Stimulated activated CD8-positive, alpha-beta memory T cell treated with anti-CD3 and anti-CD28 coated beads, Interleukin-7, amount 100 ng/mL, for 1 hour (primary cell): ENCODE measurements at regions not wholly inside any gene's neighbourhood (a gene's known extent, or its start where the extent isn't known, plus 50 kb on each side); places are given as distances from the start of the nearest gene placed in this dataset.

Source experiments
- DNase-seq, 2 donors: peaks; one replicate each; pipeline ENCODE4 v3.0.0-alpha.2; 2020; ENCODE audit warnings: low read depth in 2 of 2

DNA sequence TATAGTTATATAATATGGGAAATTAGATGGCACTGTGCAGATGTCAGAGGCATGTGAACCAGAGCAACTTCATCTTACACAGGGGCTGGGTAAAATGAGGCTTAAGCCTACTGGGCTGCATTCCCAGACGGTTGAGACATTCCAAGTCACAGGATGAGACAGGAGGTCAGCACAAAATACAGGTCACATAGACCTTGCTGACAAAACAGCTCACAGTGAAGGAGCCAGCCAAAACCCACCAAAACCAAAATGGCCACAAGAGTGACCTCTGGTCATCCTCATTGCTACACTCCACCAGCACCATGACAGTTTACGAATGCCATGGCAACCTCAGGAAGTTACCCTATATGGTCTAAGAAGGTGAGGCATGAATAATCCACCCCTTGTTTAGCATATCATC, 479.4 kb downstream of the TLR4 start:
- no peak for DNase-seq

DNA sequence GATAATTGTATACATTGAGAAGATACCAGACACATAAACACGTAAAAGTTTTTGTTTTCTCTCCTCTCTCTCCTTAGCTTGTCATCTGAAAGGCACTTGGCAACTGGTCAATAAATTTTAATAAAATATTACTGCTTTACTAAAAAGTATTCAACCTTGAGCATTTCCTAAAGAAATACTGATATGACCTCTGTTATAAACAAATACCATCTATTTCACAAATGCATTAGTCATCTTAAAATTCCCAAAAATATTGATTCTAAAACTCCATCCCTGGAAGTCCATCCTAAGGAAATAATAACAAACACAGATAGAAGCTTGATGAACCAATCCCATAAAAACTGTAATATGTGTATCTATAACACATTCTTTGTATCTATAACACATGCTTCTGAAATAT, 483.2 kb downstream of the TLR4 start:
- no peak for DNase-seq

DNA sequence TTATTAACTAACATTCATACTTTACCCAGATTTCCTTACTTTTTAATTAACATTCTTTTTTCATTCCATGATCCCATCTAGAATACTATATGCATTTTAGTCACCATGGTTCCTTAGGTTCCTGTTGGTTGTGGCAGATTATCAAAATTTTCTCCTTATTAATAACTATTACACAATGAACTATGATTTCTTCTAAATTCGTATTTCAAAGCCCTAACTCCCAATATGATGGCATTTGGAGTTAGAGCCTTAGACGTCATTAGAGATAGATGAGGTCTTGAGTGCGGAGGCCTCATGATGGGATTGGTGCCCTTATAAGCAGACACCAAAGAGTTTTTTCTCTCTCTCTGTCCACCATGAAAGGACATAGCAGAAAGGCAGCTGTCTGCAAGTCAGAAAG, 485.4 kb downstream of the TLR4 start:
- DNase-seq, result no peak

DNA sequence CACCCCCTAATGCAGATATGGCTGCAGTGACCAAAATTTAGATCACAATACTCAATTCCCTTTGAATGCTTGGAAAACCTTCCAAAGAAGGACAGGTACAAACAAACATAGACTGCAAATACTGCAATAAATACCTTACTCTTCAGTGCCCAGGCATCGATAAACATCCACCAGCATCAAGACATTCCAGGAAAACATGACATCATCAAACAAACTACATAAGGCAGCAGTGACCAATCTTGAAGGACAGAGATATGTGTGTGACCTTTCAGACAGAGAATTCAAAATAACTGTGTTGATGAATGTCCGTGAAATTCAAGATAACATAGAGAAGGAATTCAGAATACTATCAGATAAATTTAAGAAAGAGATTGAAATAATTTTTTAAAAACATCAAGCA, 488.6 kb downstream of the TLR4 start:
- DNase-seq, result no peak

DNA sequence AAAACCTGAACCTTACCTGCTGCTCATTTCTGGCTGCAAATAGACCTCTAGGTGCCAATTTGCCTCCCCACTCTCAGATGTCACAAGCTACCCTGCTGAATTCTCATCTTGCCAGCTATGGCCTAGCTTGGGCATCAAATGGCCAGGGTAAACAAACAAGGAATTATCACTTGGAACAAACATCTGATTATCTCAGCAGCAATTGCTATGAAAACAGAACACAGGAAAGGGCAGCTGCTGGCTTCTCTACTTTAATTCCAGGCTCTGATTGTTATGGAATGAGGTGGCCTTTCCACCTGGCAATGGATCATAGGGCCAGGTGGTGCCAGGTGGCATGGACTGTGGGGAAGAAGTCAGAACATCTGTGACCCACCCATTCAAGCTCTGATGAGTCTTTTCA, 505.1 kb downstream of the TLR4 start:
- no peak for DNase-seq

DNA sequence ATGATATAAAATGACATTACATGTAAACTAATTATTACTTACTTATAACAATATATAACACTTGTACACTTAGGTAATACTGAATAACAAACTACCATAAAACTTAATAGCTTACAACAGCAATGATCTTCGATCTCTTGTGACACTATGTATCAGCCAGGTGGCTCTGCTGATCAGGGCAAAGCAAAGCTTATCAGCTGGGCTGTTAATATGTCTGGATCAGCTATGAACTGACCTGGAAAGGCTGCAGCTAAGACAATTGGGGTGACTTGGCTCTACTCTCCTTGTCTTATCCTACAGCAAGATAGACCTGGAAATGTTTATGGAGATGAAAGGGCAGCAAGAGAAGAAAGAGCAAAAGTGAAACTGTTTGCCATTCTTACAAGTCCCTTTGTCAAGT, 511.3 kb downstream of the TLR4 start:
- no peak for DNase-seq

DNA sequence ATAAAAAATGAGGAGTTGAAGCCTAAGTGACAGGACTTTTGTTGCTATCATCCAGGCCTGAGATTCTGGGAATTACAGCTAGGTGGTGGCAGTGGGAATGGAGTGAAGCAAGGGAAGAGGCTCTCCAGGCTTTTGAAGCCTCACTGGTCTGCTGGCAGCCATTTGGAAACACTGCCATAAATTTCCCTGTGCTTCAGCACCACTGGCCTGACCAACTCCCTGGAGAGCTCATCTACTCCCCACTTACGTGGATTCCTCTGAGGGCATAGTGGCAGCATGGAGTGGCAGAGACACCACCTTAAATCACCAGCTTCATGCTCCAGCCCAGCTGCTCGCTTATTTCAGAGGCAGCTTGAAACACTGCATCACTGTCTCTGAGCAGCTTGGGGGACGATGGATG, 518.2 kb downstream of the TLR4 start:
- DNase-seq, result no peak

DNA sequence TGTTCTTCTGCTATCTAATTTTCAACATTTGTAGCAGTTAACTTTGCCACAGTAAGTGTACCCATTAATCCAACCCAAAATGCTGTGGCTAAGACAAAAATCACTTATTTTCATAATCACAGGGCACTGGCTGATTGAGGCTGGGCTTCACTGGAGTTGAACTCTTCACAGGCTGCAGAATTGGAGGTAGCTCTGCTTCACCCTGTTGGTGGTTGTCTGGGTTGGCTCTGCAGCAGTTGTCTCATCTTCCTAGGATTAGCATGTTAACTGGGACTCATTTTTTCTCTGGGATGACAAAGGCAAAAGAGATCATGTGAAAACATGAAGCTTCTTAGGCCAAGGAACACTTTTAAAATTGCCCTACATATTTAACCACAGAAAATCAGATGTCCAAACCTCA, 518.9 kb downstream of the TLR4 start:
- DNase-seq, result no peak

DNA sequence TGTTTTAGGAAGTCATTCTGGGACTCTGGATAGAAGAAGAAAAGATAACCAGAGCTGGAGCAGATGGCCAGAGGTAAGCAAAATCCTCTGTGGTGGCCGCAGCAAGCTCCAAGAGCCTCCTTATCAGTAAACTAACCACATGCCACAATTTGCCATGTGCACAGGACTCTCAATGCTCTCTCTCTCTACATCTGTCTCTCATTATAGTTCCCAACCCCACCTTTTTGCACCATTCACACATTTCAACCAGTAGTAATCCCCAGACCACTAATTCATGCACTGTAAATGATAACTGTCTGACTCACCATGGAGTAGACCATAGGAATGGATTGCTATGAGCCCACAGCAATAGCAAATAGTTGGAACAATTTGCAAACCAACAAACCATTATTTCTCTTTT, 526.1 kb downstream of the TLR4 start:
- DNase-seq, result no peak

DNA sequence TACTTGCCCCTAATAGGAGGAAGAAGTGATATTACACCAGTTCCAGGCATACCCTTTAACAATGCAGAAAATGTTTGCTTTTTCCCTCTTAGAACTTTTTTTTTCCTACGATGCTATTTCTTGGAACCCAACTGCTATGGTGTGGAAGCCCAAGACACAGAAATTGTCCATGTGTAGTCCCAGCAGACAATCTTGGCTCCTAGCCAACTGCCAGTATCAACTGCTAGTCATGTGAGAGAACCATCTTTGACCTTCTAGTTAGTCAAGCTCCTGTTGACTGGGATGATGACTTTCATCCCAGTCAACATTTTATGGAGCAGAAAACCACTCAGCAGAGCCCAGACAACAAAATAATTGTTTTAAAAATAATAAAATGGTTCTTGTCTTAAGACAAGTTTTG, 532.4 kb downstream of the TLR4 start:
- no peak for DNase-seq

DNA sequence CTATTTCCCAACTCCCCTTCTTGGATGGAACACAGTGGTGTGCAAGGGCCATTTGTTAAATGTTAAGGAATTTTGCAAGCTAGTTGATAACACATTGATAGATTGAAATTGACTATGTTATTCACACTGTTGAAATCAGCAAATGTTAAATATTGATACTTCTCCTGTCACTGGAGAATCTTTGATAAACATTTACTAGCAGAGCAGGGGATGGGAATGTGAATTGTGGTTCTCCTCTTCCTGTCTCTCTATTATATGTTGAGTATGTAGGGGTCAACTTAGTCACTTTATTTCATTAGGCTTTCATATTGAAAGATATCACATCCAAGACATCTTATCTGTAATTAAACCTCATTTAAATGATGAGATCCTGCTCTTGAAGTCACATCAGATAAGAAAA, 533.9 kb downstream of the TLR4 start:
- no peak for DNase-seq

DNA sequence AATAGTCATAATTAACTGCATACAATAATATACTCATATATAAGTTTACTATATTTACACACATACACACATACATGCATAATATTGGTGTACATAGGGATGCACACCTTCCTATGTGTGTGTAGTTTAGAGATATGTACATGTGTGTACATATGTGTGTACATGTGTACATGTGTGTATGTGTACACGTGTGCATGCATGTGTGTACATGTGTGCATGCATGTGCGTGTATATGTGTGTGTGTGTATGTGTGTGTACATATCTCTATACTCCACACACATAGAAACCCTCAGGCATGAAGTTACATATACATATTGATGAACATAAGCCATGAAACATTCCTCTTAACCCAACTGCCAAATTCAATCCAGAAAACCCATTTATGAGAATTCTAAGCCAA, 547.8 kb downstream of the TLR4 start:
- DNase-seq, result no peak

DNA sequence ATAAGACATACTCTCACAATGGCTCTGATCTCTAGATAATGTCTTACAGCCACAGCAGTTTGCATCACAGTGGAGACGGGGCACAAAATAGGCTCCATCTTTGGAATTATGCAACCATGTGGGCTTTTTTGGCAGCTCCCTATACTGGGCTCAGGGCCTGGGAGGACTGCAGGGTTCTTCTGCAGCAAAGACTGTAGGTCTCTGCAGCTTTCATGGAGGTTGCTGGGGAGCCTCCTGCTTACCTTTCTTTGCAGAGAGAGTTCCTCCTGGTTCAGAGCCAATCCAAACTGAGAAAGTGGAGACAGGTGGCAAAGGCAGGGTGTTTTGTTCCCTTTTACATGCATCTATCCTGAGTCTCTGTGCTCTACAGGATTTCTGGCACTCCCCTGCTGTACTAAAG, 558.0 kb downstream of the TLR4 start:
- no peak for DNase-seq

DNA sequence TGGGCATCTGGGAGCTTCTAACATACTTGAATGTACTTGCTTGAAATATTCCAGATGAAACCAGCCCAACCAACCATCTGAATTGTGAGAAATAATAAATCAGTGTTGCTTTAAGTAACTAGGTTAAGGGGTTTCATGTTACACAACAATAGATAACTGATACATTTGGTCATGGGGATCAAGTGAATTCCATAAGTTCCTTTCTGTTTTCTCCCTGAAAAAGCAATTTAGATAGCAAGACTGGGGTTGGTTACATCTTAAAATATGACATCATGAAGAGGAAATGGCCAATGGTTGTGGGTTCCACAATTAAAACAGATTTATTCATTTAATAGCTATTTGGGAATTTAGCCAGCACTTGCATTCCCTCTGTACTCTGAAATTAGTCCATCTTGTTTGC, 559.7 kb downstream of the TLR4 start:
- no peak for DNase-seq

DNA sequence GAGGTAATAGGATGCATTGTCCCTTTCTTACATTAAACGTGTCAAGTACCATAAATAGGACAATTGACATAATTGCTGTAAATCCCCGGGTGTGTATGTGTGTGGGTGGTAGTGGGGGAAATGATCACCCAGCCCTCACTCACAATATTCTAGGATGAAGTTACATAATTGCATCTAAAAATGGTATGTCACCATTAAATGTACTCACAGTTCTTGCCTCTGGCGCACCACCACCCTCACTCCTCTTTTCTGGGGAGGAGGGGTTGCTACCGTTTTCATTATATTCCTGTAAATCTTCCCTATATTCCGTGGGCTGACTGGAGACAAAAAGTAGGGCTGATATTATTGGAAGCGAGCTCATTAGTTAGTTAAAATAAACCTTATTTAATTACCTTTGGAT, 563.8 kb downstream of the TLR4 start:
- DNase-seq, result no peak

DNA sequence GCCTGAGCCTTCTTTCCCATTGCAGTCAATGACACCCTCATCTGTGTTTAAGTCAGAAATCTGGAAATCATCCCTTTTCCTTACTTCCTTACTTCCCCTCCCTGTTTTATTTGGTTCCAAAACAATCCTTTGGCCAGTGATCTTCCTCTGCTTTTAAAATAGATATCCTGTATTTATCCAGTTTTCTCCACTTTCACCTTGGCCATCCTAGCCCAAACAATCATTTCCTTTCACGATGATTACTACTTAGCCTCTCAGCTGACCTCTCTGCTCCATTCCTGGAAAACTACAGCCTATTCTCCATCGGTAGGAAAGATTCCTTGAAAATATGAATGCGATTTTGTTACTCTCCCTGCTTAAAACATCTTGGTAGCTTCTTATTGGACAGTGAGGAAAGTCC, 565.4 kb downstream of the TLR4 start:
- DNase-seq, result no peak

DNA sequence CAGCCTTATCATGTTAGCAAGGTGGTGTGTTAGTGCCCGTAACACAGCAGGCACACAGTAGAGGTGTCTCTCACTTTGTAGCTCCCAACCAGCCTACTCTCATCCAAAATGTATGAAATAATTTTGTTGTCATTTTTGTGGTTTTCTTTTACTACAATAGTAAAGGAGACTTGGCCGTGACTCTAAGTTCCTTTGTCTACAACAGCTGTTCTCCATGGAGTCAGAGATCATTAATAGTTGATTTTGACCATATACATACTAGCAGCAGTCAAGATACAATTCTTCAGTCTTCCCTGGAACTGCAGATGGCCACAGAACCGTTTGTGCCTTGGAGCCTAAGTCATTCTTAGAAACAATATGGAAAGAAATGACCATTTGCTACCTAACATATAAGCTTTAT, 567.1 kb downstream of the TLR4 start:
- no peak for DNase-seq

DNA sequence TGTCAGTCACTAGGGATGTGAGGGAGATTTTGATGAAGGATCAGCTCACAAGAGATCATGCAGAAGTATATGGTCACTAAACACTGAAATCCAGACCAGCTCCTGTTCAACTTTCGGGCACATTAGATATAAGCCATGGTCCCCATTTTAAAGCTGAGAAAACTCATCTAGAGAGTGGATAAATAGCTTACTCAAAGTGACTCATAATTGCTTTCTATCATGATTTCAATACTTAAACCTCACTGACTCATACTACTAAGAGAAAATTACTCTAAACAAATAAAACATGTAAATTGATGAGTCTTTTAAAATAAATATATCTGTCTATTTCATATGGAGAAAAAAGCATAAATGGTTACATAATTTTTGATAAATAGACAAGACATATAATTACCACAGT, 567.7 kb downstream of the TLR4 start:
- DNase-seq, result no peak

DNA sequence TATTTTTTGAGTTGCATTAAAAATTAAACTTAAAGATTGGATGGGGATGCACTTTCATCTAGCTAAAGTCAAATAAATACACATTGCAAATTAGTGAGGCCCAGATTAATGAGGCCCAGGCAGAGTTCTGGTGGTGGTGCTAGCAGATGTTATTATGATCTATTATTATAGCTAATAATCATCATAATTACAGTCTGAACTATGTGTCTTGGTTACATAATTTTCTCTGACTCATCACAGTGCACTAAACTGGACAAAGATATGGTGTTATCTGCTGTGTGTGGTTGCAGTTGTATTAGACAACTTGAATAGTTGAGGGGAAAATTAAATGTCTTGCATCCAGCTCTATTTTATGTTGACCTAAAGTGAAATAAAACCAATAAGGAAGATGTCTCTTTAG, 568.8 kb downstream of the TLR4 start:
- no peak for DNase-seq

DNA sequence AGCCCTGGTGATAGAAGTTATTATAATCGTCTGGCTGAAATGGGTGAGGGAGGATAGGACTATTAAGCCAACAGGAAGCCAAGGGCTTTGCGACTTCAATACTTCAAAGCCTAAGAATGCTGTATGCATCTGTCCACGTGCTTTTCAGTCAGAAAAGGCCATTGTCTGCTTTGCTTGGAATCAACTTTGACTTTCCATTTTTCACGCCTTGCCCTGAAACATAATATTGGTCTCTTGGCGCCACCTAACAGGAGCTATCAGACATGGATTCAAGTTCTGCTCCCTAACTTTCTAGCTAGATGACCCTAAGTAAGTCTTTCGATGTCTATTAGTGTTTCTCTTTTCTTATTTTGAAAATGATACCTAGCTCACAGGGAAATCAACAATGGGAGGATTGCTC, 572.6 kb downstream of the TLR4 start:
- DNase-seq, result no peak

DNA sequence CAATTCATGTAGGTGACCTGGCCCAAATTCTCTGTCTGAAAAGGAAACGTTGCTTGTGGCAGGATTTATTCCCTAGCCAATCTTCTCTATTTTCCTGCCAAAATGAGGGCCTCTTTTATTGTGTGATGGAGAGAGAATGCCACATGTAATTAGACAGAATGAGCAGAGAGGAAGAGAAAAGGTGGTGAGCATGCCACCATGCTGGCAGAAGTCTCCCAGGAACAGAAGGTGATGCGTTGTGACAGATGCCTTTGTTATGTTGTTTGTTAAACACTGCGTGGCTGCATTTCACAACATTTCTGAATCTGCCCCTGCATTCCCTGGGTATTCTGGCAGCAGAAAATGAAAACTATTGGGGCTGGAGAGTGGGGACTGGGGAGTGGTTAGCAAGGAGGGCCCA, 577.6 kb downstream of the TLR4 start:
- no peak for DNase-seq

DNA sequence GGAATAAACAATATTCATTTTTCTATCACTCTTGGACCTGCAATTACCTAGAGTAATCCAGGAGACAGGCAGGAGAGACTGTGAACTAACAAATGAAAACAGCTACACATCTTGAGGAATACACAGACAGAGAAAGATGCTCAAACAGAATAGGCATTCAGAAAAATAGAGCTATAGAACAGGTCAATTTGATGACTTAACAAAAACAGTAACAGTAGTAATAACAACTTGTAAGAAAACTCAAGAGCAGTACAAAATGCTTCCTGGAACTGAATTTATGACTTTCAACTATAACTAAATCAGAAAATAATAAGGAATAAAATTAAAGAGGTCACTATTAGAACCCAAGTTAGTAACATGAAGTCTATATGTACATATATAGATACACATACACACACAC, 579.3 kb downstream of the TLR4 start:
- DNase-seq, result no peak

DNA sequence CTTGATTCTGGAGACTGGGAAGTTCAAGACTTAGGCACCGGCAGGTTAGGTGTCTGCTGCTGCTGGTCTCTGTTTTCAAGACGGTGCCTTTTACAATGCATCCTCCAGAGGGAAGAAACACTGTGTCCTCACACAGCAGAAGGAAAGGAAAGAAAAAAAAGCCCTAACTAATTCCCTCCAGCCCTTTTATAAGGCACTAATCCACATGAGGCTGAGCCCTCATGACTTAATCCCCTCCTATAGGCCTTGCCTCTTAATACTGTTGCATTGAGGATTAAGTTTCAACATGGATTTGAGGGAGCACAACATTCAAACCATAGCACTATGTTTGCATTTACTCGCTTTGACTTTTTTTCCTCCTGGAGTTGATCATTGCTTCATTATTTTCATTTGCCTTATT, 585.9 kb downstream of the TLR4 start:
- DNase-seq, result no peak

DNA sequence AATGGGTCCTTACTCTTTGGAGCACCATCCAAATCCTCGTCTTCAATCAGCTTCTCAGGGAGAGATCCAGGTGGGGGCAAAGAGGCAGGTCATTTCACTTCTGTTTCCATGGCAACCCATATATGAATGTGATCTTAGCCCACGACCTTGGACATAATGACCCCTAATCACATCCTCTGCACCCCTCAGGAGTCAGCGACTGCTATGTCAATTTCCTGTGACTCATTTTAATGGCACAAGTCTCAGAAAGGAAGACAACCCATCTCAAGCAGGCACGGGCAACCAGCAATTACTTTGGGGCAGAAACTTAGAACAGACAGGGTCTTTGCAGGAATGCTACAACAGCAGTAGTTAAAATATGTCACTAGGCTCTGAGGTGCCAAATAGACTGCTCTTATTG, 591.2 kb downstream of the TLR4 start:
- no peak for DNase-seq

DNA sequence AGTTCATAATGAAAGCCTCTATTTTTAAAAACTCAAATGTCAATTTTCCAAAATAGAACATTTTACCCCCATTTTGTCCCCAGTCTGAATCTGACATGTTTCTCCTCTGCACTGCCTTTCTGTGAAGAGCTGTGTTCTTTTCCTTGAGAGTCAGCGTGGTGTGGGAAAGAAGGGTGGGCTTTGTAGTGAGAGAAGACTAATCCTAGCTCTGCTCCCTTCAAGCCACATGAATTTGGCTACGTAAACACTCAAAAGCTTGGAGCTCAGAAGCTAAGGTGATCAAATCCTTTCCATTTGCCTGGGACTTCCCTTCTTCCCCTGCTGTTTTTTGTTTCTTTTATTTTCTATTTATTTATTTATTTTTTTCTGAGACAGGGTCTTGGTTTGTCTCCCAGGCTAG, 598.5 kb downstream of the TLR4 start:
- no peak for DNase-seq
